ENCODE measurements at regions not wholly inside any gene's neighbourhood (a gene's known extent, or its start where the extent isn't known, plus 50 kb on each side); places are given as distances from the start of the nearest gene placed in this dataset.

DNA sequence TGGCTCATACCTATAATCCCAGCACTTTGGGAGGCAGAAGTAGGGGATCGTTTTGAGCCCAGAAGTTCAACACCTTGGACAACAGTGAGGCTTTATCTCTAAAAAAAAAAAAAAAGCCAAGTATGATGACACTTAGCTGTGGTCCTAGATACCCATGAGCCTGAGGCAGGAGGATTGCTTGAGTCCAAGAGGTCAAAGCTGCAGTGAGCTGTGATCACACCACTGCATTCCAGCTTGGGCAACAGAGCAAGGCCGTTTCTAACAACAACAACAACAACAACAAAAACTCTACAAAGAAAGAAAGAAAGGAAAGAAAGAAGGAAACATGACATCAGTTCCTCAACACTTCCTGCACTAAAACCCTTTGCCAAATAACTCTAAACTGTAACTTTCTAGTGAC is 265.1 kb upstream of the DACH1 start:
- H3K4me2 ChIP-seq (ENCODE audit: low read length), result no peak overlapping the region
- H3K9me2 ChIP-seq (ENCODE audit: insufficient read depth), result no peaks in the 10 kb centered on the region
- no peak overlapping the region for H2AFZ ChIP-seq (ENCODE audit: low read depth, low read length, poor library complexity, severe bottlenecking)
- 0 out of 4 replicates have a peak, but pooled peaks cover 0 to 4% of the 10 kb centered on the region in 2 experiments for H3K9me3 ChIP-seq (ENCODE audit: control insufficient read depth in 1 of 2, insufficient read depth in 1 of 2, low read depth in 1 of 2, low read length in 2 of 2)
- H3K9ac ChIP-seq (ENCODE audit: low read length), result no peak overlapping the region
- H3K27me3 ChIP-seq (ENCODE audit: insufficient read depth, low read length), result no peaks in the 10 kb centered on the region
- intact Hi-C loops (cut with micrococcal nuclease), result no loop called here
- no peak overlapping the region for H3K27ac ChIP-seq (ENCODE audit: low read depth, low read length)
- TF ChIP-seq ZNF274 (IDR thresholded peaks at IDR 0.05; ENCODE audit: low read depth, low read length) (no peak), ELF1 (IDR thresholded peaks at IDR 0.05; ENCODE audit: borderline replicate concordance, low read depth) (no peak), SP1 (IDR thresholded peaks at IDR 0.05; ENCODE audit: low read depth) (no peak), RAD21 (IDR thresholded peaks at IDR 0.05; ENCODE audit: low read depth) (no peak), EGR1 (IDR thresholded peaks at IDR 0.05; ENCODE audit: low read depth) (no peak), FOSL1 (IDR thresholded peaks at IDR 0.05; ENCODE audit: low read depth) (no peak), CBX3 (IDR thresholded peaks at IDR 0.05; ENCODE audit: low read depth) (no peak), EZH2phosphoT487 (IDR thresholded peaks at IDR 0.05; ENCODE audit: borderline replicate concordance) (no peak), EZH2 (IDR thresholded peaks at IDR 0.05) (no peak), ZFX (IDR thresholded peaks at IDR 0.05) (no peak), JUND (IDR thresholded peaks at IDR 0.05) (no peak), SIN3A (IDR thresholded peaks at IDR 0.05; ENCODE audit: low read depth) (no peak), CEBPB (IDR thresholded peaks at IDR 0.05; ENCODE audit: low read depth) (no peak), YY1 (IDR thresholded peaks at IDR 0.05; ENCODE audit: extremely low read depth, insufficient replicate concordance, low read depth, low read length) (no peak), POLR2A (IDR thresholded peaks at IDR 0.05; ENCODE audit: borderline replicate concordance, extremely low read depth, insufficient read depth, insufficient read length) (no peak), SRF (IDR thresholded peaks at IDR 0.05; ENCODE audit: low read depth) (no peak), TCF7L2 (IDR thresholded peaks at IDR 0.05; ENCODE audit: borderline replicate concordance, extremely low read depth, insufficient read depth, insufficient read length) (no peak)
- TF ChIP-seq, protein P1, sequence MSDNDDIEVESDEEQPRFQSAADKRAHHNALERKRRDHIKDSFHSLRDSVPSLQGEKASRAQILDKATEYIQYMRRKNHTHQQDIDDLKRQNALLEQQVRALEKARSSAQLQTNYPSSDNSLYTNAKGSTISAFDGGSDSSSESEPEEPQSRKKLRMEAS (IDR thresholded peaks at IDR 0.05), result no peak
- TF ChIP-seq, protein P2, sequence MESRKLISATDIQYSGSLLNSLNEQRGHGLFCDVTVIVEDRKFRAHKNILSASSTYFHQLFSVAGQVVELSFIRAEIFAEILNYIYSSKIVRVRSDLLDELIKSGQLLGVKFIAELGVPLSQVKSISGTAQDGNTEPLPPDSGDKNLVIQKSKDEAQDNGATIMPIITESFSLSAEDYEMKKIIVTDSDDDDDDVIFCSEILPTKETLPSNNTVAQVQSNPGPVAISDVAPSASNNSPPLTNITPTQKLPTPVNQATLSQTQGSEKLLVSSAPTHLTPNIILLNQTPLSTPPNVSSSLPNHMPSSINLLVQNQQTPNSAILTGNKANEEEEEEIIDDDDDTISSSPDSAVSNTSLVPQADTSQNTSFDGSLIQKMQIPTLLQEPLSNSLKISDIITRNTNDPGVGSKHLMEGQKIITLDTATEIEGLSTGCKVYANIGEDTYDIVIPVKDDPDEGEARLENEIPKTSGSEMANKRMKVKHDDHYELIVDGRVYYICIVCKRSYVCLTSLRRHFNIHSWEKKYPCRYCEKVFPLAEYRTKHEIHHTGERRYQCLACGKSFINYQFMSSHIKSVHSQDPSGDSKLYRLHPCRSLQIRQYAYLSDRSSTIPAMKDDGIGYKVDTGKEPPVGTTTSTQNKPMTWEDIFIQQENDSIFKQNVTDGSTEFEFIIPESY (IDR thresholded peaks at IDR 0.05; ENCODE audit: extremely low read depth, insufficient replicate concordance, low read length), result no peak
- TF ChIP-seq, protein P3, sequence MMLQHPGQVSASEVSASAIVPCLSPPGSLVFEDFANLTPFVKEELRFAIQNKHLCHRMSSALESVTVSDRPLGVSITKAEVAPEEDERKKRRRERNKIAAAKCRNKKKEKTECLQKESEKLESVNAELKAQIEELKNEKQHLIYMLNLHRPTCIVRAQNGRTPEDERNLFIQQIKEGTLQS (IDR thresholded peaks at IDR 0.05), result no peak
- no peak for DNase-seq (ENCODE audit: low read depth, low spot score)
- H3K79me2 ChIP-seq (ENCODE audit: insufficient read depth, low read length), result no peaks in the 10 kb centered on the region
- H3K4me1 ChIP-seq (ENCODE audit: control insufficient read depth in 1 of 2, insufficient read depth in 2 of 2, low read length in 2 of 2), result no peaks in the 10 kb centered on the region
- H3K36me3 ChIP-seq (ENCODE audit: control insufficient read depth in 1 of 2, insufficient read depth in 2 of 2, low read length in 2 of 2), result no peaks in the 10 kb centered on the region
- ChIA-PET CTCF (no interaction called here), POLR2A (no interaction called here), RAD21 (ENCODE audit: low non-redundant PET in 1 of 2, low total read pairs in 2 of 2, uncharacterized antibody in 2 of 2, unreplicated experiment in 2 of 2) (no interaction called here)
- ATAC-seq, result no peak
- H4K20me1 ChIP-seq (ENCODE audit: insufficient read depth), result no peaks in the 10 kb centered on the region
- no TSS peak for BruUV-seq (replicated peaks)
- H3K4me3 ChIP-seq (replicated peaks in 1 of 2; ENCODE audit: low read depth in 1 of 2, low read length in 2 of 2), result no peak overlapping the region
